ENCODE measurements at regions not wholly inside any gene's neighbourhood (a gene's known extent, or its start where the extent isn't known, plus 50 kb on each side); places are given as distances from the start of the nearest gene placed in this dataset.

DNA sequence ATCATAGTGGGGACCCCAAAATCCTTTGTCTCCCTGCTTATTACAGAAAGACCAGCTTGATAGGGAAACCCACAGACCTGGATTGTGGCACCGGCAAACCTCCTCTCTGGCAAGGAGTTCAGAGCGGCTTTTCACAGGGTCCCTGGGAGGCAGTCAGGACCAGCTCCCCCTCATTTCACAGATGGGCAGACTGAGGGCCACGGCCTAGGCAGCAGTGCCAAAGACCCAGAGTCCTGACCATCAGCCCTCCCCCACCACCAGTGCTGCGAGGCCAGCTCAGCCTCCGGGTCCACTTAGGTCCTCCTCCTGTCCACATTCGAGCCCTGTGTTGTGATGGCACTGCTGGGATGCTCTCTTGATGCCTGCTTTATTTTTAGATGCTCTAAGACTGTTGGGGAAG, 57.2 kb downstream of the CAMK2N1 start (continued):
- TF ChIP-seq, protein P1, sequence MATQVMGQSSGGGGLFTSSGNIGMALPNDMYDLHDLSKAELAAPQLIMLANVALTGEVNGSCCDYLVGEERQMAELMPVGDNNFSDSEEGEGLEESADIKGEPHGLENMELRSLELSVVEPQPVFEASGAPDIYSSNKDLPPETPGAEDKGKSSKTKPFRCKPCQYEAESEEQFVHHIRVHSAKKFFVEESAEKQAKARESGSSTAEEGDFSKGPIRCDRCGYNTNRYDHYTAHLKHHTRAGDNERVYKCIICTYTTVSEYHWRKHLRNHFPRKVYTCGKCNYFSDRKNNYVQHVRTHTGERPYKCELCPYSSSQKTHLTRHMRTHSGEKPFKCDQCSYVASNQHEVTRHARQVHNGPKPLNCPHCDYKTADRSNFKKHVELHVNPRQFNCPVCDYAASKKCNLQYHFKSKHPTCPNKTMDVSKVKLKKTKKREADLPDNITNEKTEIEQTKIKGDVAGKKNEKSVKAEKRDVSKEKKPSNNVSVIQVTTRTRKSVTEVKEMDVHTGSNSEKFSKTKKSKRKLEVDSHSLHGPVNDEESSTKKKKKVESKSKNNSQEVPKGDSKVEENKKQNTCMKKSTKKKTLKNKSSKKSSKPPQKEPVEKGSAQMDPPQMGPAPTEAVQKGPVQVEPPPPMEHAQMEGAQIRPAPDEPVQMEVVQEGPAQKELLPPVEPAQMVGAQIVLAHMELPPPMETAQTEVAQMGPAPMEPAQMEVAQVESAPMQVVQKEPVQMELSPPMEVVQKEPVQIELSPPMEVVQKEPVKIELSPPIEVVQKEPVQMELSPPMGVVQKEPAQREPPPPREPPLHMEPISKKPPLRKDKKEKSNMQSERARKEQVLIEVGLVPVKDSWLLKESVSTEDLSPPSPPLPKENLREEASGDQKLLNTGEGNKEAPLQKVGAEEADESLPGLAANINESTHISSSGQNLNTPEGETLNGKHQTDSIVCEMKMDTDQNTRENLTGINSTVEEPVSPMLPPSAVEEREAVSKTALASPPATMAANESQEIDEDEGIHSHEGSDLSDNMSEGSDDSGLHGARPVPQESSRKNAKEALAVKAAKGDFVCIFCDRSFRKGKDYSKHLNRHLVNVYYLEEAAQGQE (IDR thresholded peaks at IDR 0.05; ENCODE audit: unreplicated experiment): no peak
- TF ChIP-seq EZH2 (IDR thresholded peaks at IDR 0.05; ENCODE audit: low read depth, unreplicated experiment): no peak
- TF ChIP-seq, protein P2, sequence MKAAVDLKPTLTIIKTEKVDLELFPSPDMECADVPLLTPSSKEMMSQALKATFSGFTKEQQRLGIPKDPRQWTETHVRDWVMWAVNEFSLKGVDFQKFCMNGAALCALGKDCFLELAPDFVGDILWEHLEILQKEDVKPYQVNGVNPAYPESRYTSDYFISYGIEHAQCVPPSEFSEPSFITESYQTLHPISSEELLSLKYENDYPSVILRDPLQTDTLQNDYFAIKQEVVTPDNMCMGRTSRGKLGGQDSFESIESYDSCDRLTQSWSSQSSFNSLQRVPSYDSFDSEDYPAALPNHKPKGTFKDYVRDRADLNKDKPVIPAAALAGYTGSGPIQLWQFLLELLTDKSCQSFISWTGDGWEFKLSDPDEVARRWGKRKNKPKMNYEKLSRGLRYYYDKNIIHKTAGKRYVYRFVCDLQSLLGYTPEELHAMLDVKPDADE (IDR thresholded peaks at IDR 0.05): no peak
- TF ChIP-seq ZNF114 (CRISPR knock-in tag; IDR thresholded peaks at IDR 0.05): no peak

DNA sequence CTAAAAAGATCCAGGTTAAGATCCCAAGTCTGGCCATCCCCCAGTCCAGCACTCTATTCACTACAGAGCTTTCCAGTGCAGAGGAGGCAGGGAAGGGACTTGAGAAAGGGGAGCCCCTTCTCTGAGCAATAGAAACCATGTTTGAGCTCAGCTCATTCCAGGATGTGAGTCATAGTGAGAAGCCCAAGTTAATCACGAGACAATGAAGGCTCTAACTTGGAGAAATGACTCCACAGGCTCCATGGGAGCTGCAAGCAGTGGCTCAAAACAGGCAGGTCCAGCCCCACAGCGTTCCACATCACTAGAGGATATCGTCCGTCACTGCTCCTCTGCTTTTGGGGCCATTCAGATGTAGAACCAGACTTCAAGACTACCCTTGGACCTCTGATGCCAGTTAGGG, 59.1 kb downstream of the CAMK2N1 start:
- H3F3A ChIP-seq (replicated peaks; ENCODE audit: low read depth): no peaks in the 10 kb centered on the region
- Mint-ChIP-seq H3K4me3 (no peak overlapping the region), H3K27ac (no peak overlapping the region), H3K9me3 (peaks cover 22% of the 10 kb centered on the region), H3K36me3 (ENCODE audit: low read depth) (no peaks in the 10 kb centered on the region; the same call in 2 of the 3 replicates), H3K4me1 (peaks cover 8% of the 10 kb centered on the region; the same call in 2 of the 3 replicates), H3K27me3 (ENCODE audit: insufficient read depth, low read depth, poor library complexity) (peaks cover 11% of the 10 kb centered on the region)
- H3K79me2 ChIP-seq (replicated peaks; ENCODE audit: insufficient read depth): no peaks in the 10 kb centered on the region
- no peak overlapping the region for H3K27ac ChIP-seq (ENCODE audit: low read depth)
- ATAC-seq (no peak), DNase-seq (ENCODE audit: low spot score) (no peak)
- peaks cover 5% of the 10 kb centered on the region; the same call in 1 of the 2 replicates for H3K27me3 ChIP-seq (ENCODE audit: insufficient read depth)
- H3K9me2 ChIP-seq (ENCODE audit: insufficient read depth): no peaks in the 10 kb centered on the region
- no peaks in the 10 kb centered on the region for H3K4me1 ChIP-seq (ENCODE audit: insufficient read depth)
- H4K20me1 ChIP-seq (replicated peaks; ENCODE audit: insufficient read depth): no peaks in the 10 kb centered on the region
- H3K4me3 ChIP-seq: no peak overlapping the region
- no peaks in the 10 kb centered on the region for H3K36me3 ChIP-seq (ENCODE audit: insufficient read depth)
- no peak overlapping the region for H2AFZ ChIP-seq
- H3K4me2 ChIP-seq: no peak overlapping the region
- TF ChIP-seq STAT1 (IDR thresholded peaks at IDR 0.05; ENCODE audit: unreplicated experiment) (no peak), CTCF (conservative IDR thresholded peaks at IDR 0.05; ENCODE audit: low read depth in 2 of 2) (no peak), CREB1 (CRISPR knock-in tag; IDR thresholded peaks at IDR 0.05; ENCODE audit: low read depth) (no peak), JUNB (IDR thresholded peaks at IDR 0.05; ENCODE audit: unreplicated experiment) (no peak), POLR2AphosphoS5 (IDR thresholded peaks at IDR 0.05; ENCODE audit: low read depth) (no peak), EZH2 (IDR thresholded peaks at IDR 0.05; ENCODE audit: low read depth, unreplicated experiment) (no peak), ZNF331 (CRISPR knock-in tag; IDR thresholded peaks at IDR 0.05; ENCODE audit: low read depth) (no peak)
- TF ChIP-seq, protein P3, sequence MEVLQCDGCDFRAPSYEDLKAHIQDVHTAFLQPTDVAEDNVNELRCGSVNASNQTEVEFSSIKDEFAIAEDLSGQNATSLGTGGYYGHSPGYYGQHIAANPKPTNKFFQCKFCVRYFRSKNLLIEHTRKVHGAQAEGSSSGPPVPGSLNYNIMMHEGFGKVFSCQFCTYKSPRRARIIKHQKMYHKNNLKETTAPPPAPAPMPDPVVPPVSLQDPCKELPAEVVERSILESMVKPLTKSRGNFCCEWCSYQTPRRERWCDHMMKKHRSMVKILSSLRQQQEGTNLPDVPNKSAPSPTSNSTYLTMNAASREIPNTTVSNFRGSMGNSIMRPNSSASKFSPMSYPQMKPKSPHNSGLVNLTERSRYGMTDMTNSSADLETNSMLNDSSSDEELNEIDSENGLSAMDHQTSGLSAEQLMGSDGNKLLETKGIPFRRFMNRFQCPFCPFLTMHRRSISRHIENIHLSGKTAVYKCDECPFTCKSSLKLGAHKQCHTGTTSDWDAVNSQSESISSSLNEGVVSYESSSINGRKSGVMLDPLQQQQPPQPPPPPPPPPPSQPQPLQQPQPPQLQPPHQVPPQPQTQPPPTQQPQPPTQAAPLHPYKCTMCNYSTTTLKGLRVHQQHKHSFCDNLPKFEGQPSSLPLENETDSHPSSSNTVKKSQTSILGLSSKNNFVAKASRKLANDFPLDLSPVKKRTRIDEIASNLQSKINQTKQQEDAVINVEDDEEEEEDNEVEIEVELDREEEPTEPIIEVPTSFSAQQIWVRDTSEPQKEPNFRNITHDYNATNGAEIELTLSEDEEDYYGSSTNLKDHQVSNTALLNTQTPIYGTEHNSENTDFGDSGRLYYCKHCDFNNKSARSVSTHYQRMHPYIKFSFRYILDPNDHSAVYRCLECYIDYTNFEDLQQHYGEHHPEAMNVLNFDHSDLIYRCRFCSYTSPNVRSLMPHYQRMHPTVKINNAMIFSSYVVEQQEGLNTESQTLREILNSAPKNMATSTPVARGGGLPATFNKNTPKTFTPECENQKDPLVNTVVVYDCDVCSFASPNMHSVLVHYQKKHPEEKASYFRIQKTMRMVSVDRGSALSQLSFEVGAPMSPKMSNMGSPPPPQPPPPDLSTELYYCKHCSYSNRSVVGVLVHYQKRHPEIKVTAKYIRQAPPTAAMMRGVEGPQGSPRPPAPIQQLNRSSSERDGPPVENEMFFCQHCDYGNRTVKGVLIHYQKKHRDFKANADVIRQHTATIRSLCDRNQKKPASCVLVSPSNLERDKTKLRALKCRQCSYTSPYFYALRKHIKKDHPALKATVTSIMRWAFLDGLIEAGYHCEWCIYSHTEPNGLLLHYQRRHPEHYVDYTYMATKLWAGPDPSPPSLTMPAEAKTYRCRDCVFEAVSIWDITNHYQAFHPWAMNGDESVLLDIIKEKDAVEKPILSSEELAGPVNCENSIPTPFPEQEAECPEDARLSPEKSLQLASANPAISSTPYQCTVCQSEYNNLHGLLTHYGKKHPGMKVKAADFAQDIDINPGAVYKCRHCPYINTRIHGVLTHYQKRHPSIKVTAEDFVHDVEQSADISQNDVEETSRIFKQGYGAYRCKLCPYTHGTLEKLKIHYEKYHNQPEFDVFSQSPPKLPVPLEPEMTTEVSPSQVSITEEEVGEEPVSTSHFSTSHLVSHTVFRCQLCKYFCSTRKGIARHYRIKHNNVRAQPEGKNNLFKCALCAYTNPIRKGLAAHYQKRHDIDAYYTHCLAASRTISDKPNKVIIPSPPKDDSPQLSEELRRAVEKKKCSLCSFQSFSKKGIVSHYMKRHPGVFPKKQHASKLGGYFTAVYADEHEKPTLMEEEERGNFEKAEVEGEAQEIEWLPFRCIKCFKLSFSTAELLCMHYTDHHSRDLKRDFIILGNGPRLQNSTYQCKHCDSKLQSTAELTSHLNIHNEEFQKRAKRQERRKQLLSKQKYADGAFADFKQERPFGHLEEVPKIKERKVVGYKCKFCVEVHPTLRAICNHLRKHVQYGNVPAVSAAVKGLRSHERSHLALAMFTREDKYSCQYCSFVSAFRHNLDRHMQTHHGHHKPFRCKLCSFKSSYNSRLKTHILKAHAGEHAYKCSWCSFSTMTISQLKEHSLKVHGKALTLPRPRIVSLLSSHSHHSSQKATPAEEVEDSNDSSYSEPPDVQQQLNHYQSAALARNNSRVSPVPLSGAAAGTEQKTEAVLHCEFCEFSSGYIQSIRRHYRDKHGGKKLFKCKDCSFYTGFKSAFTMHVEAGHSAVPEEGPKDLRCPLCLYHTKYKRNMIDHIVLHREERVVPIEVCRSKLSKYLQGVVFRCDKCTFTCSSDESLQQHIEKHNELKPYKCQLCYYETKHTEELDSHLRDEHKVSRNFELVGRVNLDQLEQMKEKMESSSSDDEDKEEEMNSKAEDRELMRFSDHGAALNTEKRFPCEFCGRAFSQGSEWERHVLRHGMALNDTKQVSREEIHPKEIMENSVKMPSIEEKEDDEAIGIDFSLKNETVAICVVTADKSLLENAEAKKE (CRISPR knock-in tag; IDR thresholded peaks at IDR 0.05): no peak
